ENCODE measurements at regions not wholly inside any gene's neighbourhood (a gene's known extent, or its start where the extent isn't known, plus 50 kb on each side); places are given as distances from the start of the nearest gene placed in this dataset.

- TF ChIP-seq CTCF (conservative IDR thresholded peaks at IDR 0.05): no peak
- no peak overlapping the region for H3K27ac ChIP-seq
These were observed 119.2 kb upstream of the DAAM1 start for GRCh38 chr14:59069163-59069854.

- no peak for TF ChIP-seq CTCF (conservative IDR thresholded peaks at IDR 0.05)
- no peak overlapping the region for H3K27ac ChIP-seq
These were observed 113.0 kb upstream of the DAAM1 start for GRCh38 chr14:59075506-59075905.

- TF ChIP-seq CTCF (conservative IDR thresholded peaks at IDR 0.05): no peak
- no peak overlapping the region for H3K27ac ChIP-seq
These were observed 106.7 kb upstream of the DAAM1 start for GRCh38 chr14:59081720-59082119.

GRCh38 chr14:59085207-59085739 lies 103.2 kb upstream of the DAAM1 start:
- no peak overlapping the region for H3K27ac ChIP-seq
- TF ChIP-seq CTCF (conservative IDR thresholded peaks at IDR 0.05): no peak

- no peak overlapping the region for H3K27ac ChIP-seq
- TF ChIP-seq CTCF (conservative IDR thresholded peaks at IDR 0.05): no peak
These were observed 102.1 kb upstream of the DAAM1 start for GRCh38 chr14:59086241-59086882.

GRCh38 chr14:59087240-59087639 lies 101.2 kb upstream of the DAAM1 start:
- H3K27ac ChIP-seq: no peak overlapping the region
- no peak for TF ChIP-seq CTCF (conservative IDR thresholded peaks at IDR 0.05)

- H3K27ac ChIP-seq: no peak overlapping the region
- no peak for TF ChIP-seq CTCF (conservative IDR thresholded peaks at IDR 0.05)
These were observed 100.8 kb upstream of the DAAM1 start for GRCh38 chr14:59087711-59088110.

Data from VCaP (cell line).